Transverse colon (tissue), 4 donors: ENCODE measurements at regions not wholly inside any gene's neighbourhood (a gene's known extent, or its start where the extent isn't known, plus 50 kb on each side); places are given as distances from the start of the nearest gene placed in this dataset.

Experiments used
- CTCF ChIP-seq, 5 experiments: fragments of 200-600 bp in 3 of 5; fragments of 450-650 bp in 2 of 5; sonication (generic) in 3 of 5; IDR thresholded peaks; 1 replicate in 2 of 5; 2 replicates in 3 of 5; pipeline ENCODE4 v1.5.1; 2016 to 2017; ENCODE audit warnings: antibody characterized with exemption in 5 of 5, inconsistent platforms in 3 of 5, mild to moderate bottlenecking in 2 of 5, moderate library complexity in 1 of 5
- POLR2AphosphoS5 ChIP-seq, 3 donors: sonication (generic); formaldehyde crosslinking; IDR thresholded peaks; one replicate each; pipeline ENCODE4 v1.6.1; 2016; ENCODE audit warnings: antibody characterized with exemption in 3 of 3

- TF ChIP-seq POLR2AphosphoS5 (IDR thresholded peaks at IDR 0.05) = no peak
- TF ChIP-seq CTCF (IDR thresholded peaks at IDR 0.05) = no peak
These were observed 169.0 kb upstream of the DDX18 start for GRCh38 chr2:117645458-117645857.
